ENCODE measurements at regions not wholly inside any gene's neighbourhood (a gene's known extent, or its start where the extent isn't known, plus 50 kb on each side); places are given as distances from the start of the nearest gene placed in this dataset.

DNA sequence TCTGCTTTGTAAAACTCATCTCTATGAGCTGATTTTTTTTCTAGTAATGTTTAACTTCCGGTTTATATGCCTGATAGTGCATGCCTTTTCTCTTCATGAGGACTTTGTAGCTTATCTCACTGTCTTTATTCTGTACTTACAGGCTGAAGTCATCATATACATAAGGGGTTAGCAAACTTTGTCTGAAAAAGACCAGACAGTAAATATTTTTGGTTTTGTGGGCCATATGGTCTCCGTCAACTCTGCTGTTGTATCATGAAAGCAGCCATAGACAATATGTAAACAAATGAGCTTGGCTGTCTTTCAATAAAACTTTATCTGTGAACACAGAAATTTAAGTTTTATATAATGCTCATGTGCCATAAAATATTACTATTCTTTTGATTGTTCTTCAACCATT is 172.1 kb downstream of the GXYLT1 start:
- H3K4me1 Mint-ChIP-seq = no peaks in the 10 kb centered on the region
- DNase-seq = no peak
- no peaks in the 10 kb centered on the region for H3K9me3 ChIP-seq (ENCODE audit: control insufficient read depth, low read length, poor library complexity, severe bottlenecking)
- no peak overlapping the region for H3K4me3 Mint-ChIP-seq
- no peaks in the 10 kb centered on the region for H3K36me3 Mint-ChIP-seq (ENCODE audit: low read depth)
- H3K27ac Mint-ChIP-seq = no peak overlapping the region
- H3K27me3 Mint-ChIP-seq = no peaks in the 10 kb centered on the region
- ATAC-seq = no peak

DNA sequence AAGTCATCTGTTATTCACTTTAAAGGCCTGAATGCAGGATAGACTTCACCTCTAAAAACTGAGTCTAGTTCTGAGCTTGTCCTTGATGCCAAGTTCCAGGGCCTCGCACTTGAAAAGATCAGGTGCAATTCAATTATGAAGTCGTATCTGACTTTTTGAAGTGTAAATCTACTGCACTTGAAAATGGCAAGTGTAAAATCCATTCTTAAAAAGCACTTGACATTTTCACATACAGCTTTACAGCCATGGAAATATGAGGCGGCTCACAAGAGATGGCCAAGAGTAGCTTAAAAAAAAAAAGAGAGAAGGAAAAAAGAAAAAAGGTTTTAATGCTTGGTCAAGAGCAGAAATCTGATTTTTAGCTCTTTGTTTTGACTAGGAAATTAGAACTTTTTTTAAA is 172.5 kb downstream of the GXYLT1 start:
- no peaks in the 10 kb centered on the region for H3K27me3 Mint-ChIP-seq
- no peaks in the 10 kb centered on the region for H3K36me3 Mint-ChIP-seq (ENCODE audit: low read depth)
- DNase-seq (no peak), ATAC-seq (no peak)
- no peaks in the 10 kb centered on the region for H3K4me1 Mint-ChIP-seq
- H3K27ac Mint-ChIP-seq = no peak overlapping the region
- no peak overlapping the region for H3K4me3 Mint-ChIP-seq
- no peaks in the 10 kb centered on the region for H3K9me3 ChIP-seq (ENCODE audit: control insufficient read depth, low read length, poor library complexity, severe bottlenecking)

GRCh38 chr12:41970744-41971143 is 173.9 kb downstream of the GXYLT1 start:
- no peaks in the 10 kb centered on the region for H3K9me3 ChIP-seq (ENCODE audit: control insufficient read depth, low read length, poor library complexity, severe bottlenecking)
- Mint-ChIP-seq H3K27ac (no peak overlapping the region), H3K4me1 (no peaks in the 10 kb centered on the region), H3K4me3 (no peak overlapping the region), H3K36me3 (ENCODE audit: low read depth) (no peaks in the 10 kb centered on the region), H3K27me3 (peaks cover under 1% of the 10 kb centered on the region)
- ATAC-seq = no peak
- DNase-seq = no peak

DNA sequence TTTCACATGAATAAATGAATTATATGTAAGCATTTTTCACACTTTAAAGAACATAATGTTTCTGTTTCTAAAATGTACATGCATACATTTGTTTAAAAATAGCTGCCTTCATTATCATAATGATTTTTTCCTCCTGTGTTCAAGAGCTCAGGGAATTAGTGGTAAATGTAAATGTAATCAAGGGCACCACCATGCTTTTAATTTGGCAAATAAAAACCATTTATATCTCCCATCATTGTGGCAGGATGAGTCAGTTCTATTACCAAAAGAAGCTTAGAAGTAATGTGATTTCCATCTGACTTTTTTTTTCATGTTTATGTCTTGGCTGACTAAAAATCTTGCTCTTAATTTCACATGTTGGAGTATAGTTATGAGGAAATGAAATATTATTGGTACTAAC is 176.1 kb downstream of the GXYLT1 start:
- Mint-ChIP-seq H3K4me1 (no peaks in the 10 kb centered on the region), H3K36me3 (ENCODE audit: low read depth) (no peaks in the 10 kb centered on the region), H3K27ac (no peak overlapping the region), H3K27me3 (peaks cover 6% of the 10 kb centered on the region), H3K4me3 (no peak overlapping the region)
- DNase-seq (no peak), ATAC-seq (no peak)
- H3K9me3 ChIP-seq (ENCODE audit: control insufficient read depth, low read length, poor library complexity, severe bottlenecking) = no peaks in the 10 kb centered on the region

DNA sequence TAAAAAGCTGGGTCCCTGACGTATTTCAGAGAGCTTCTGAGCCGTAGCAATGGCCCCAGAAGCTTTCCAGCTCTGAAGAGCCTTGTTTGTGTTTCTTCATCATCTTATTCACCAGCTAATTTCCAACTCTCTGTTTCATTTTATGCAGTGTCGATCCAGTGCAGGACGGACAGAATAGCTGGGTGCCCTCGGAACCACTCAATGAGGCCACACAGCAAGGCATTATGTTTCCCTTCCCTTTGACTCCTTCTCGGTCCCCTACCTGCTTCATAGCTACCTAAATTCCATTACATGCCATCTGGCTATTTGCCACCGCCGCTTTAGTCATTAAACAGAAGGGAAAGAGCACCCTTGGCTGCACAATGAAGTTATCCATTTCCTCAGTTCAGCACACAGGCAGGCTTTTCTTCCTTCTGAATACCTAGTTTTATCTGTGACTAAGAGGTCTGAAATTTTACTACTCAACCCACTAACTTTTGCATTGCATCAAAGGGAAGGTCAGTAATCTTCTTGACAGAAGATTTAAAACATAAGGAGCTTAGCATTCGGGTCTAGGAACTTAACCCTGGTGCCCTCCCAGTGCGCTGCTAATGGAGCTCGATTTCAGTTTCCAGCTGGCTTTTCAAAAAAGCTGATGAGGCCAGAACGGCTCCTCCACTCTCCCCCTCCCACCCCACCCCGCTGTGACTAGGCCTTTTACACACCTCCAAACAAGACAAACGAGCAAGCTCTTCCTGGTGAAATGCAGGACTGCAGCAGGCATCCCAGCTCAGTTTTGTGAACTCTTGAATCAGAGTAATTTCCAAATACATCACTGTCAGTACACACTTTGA is 176.8 kb downstream of the GXYLT1 start:
- Mint-ChIP-seq H3K4me3 (no peak overlapping the region), H3K4me1 (no peaks in the 10 kb centered on the region), H3K27me3 (peaks cover 6% of the 10 kb centered on the region), H3K27ac (no peak overlapping the region), H3K36me3 (ENCODE audit: low read depth) (no peaks in the 10 kb centered on the region)
- ATAC-seq (no peak), DNase-seq (no peak)
- H3K9me3 ChIP-seq (ENCODE audit: control insufficient read depth, low read length, poor library complexity, severe bottlenecking) = no peaks in the 10 kb centered on the region

DNA sequence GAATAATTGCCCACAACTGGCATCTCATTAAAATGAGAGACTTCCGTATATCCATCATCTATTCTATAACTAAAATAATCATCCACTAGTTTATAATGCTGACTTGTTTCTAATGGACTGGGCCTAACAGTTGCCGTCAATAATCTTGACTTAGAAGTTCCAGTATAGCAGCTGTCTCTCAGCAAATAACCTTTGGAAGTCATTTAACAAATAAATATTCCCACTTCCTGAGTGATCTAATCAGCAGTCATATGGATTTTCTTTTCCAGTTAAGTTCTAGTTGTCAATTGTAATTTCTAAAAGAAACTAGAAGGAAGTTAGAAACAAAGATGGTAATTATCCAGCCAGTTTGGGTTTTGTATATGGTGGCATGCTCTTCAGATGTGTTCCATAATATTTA is 177.8 kb downstream of the GXYLT1 start:
- Mint-ChIP-seq H3K4me1 (no peaks in the 10 kb centered on the region), H3K27ac (no peak overlapping the region), H3K27me3 (peaks cover 6% of the 10 kb centered on the region), H3K36me3 (ENCODE audit: low read depth) (no peaks in the 10 kb centered on the region), H3K4me3 (no peak overlapping the region)
- DNase-seq (no peak), ATAC-seq (no peak)
- H3K9me3 ChIP-seq (ENCODE audit: control insufficient read depth, low read length, poor library complexity, severe bottlenecking) = no peaks in the 10 kb centered on the region

GRCh38 chr12:41966001-41966400 is 178.7 kb downstream of the GXYLT1 start:
- Mint-ChIP-seq H3K4me3 (no peak overlapping the region), H3K4me1 (no peaks in the 10 kb centered on the region), H3K27me3 (peaks cover 6% of the 10 kb centered on the region), H3K36me3 (ENCODE audit: low read depth) (no peaks in the 10 kb centered on the region), H3K27ac (no peak overlapping the region)
- DNase-seq (no peak), ATAC-seq (no peak)
- no peaks in the 10 kb centered on the region for H3K9me3 ChIP-seq (ENCODE audit: control insufficient read depth, low read length, poor library complexity, severe bottlenecking)

GRCh38 chr12:41963398-41963797 is 181.3 kb downstream of the GXYLT1 start:
- H3K9me3 ChIP-seq (ENCODE audit: control insufficient read depth, low read length, poor library complexity, severe bottlenecking) = no peaks in the 10 kb centered on the region
- no peaks in the 10 kb centered on the region for H3K4me1 Mint-ChIP-seq
- no peak for ATAC-seq
- H3K4me3 Mint-ChIP-seq = no peak overlapping the region
- no peak overlapping the region for H3K27ac Mint-ChIP-seq
- H3K27me3 Mint-ChIP-seq = peaks cover 6% of the 10 kb centered on the region
- DNase-seq = no peak
- H3K36me3 Mint-ChIP-seq (ENCODE audit: low read depth) = no peaks in the 10 kb centered on the region

DNA sequence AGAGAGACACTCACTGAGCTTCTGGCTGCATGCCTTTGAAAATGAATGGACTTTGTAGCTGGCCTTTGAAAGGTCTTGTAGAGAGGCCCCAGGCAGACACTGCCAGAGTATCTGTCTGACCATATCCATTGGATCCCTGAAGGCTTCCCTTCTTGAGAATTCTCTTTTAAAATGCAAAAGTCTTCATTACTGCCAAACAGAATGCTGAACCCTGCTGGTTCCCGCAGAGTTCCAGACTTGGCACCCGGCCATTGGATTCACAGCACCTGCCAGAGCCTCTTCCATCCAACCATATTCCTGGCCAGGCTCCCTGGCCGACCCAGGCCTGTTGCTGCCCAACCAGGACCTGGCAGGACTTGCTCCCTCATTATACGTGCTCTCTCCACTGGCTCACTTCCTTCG is 182.5 kb downstream of the GXYLT1 start:
- H3K9me3 ChIP-seq (ENCODE audit: control insufficient read depth, low read length, poor library complexity, severe bottlenecking) = no peaks in the 10 kb centered on the region
- no peak overlapping the region for H3K27ac Mint-ChIP-seq
- DNase-seq (no peak), ATAC-seq (no peak)
- H3K27me3 Mint-ChIP-seq = peaks cover 10% of the 10 kb centered on the region
- H3K4me1 Mint-ChIP-seq = no peaks in the 10 kb centered on the region
- H3K36me3 Mint-ChIP-seq (ENCODE audit: low read depth) = no peaks in the 10 kb centered on the region
- H3K4me3 Mint-ChIP-seq = no peak overlapping the region

- H3K27ac Mint-ChIP-seq = no peak overlapping the region
- DNase-seq (no peak), ATAC-seq (no peak)
- no peaks in the 10 kb centered on the region for H3K4me1 Mint-ChIP-seq
- H3K36me3 Mint-ChIP-seq (ENCODE audit: low read depth) = no peaks in the 10 kb centered on the region
- H3K9me3 ChIP-seq (ENCODE audit: control insufficient read depth, low read length, poor library complexity, severe bottlenecking) = no peaks in the 10 kb centered on the region
- H3K4me3 Mint-ChIP-seq = no peak overlapping the region
- H3K27me3 Mint-ChIP-seq = peaks cover 6% of the 10 kb centered on the region
Observed at GRCh38 chr12:41959271-41959670, 185.4 kb downstream of the GXYLT1 start.

DNA sequence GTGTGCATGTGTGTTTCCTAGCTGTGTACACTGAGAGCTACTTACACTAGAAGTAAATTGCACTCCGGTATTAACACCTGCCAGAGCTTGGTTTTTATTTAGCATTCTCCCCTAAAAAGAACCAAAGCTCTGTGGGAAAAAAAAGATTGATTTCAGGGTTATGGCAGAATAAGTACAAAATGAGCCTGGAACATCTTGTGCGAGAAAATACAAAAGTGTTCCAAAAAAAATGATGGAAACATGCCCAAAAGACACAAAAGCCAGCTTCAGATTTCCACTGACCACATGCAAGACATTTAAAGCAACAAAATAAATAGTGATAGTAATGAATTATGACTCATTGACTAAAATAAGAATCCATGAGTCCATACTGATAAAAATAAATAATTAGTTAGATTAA is 188.3 kb downstream of the GXYLT1 start:
- Mint-ChIP-seq H3K4me3 (no peak overlapping the region), H3K36me3 (ENCODE audit: low read depth) (no peaks in the 10 kb centered on the region), H3K27me3 (peaks cover 15% of the 10 kb centered on the region), H3K4me1 (no peaks in the 10 kb centered on the region), H3K27ac (no peak overlapping the region)
- DNase-seq (no peak), ATAC-seq (no peak)
- H3K9me3 ChIP-seq (ENCODE audit: control insufficient read depth, low read length, poor library complexity, severe bottlenecking) = no peaks in the 10 kb centered on the region

GRCh38 chr12:41950455-41950854 is 194.2 kb downstream of the GXYLT1 start:
- DNase-seq (no peak), ATAC-seq (no peak)
- Mint-ChIP-seq H3K27ac (no peak overlapping the region), H3K36me3 (ENCODE audit: low read depth) (no peaks in the 10 kb centered on the region), H3K27me3 (peaks cover 29% of the 10 kb centered on the region), H3K4me3 (no peak overlapping the region), H3K4me1 (no peaks in the 10 kb centered on the region)
- no peaks in the 10 kb centered on the region for H3K9me3 ChIP-seq (ENCODE audit: control insufficient read depth, low read length, poor library complexity, severe bottlenecking)

GRCh38 chr12:41946106-41946505 is 198.6 kb downstream of the GXYLT1 start:
- no peak overlapping the region for H3K4me3 Mint-ChIP-seq
- no peak overlapping the region for H3K27ac Mint-ChIP-seq
- DNase-seq = no peak
- no peaks in the 10 kb centered on the region for H3K4me1 Mint-ChIP-seq
- H3K27me3 Mint-ChIP-seq = peaks cover 32% of the 10 kb centered on the region
- no peaks in the 10 kb centered on the region for H3K36me3 Mint-ChIP-seq (ENCODE audit: low read depth)
- H3K9me3 ChIP-seq (ENCODE audit: control insufficient read depth, low read length, poor library complexity, severe bottlenecking) = no peaks in the 10 kb centered on the region
- no peak for ATAC-seq

DNA sequence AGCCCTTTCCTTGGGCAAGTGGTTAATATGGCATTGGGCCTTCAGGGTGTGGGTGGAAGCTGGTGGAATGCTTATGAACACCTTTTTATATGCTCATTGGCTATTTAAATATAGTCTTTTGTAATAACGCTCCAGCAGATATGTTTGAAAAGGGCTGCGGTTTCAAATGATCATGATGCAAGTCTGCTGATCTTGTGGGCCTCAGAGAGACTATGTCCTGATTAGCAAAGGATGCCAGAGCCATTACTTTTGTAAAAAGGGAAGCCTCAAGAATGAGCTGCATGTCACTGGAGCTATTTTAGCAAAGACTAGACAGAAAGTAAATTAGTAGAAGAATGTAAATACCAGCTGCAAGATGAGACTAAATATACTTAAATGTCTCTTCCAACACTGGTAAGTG is 200.5 kb downstream of the GXYLT1 start:
- Mint-ChIP-seq H3K27me3 (peaks cover 32% of the 10 kb centered on the region), H3K4me1 (no peaks in the 10 kb centered on the region)

More for the DNA sequence above, 200.5 kb downstream of the GXYLT1 start:
- H3K9me3 ChIP-seq (ENCODE audit: control insufficient read depth, low read length, poor library complexity, severe bottlenecking) = no peaks in the 10 kb centered on the region
- H3K4me3 Mint-ChIP-seq = no peak overlapping the region
- no peaks in the 10 kb centered on the region for H3K36me3 Mint-ChIP-seq (ENCODE audit: low read depth)
- no peak for ATAC-seq
- no peak for DNase-seq
- H3K27ac Mint-ChIP-seq = no peak overlapping the region
